Mononuclear cell (primary cell): ENCODE measurements at regions not wholly inside any gene's neighbourhood (a gene's known extent, or its start where the extent isn't known, plus 50 kb on each side); places are given as distances from the start of the nearest gene placed in this dataset.

Experiments used
- H3K27me3 ChIP-seq: 2 replicates; pipeline ENCODE4 v1.6.0; 2011; ENCODE audit warnings: low read length, control low read depth; ENCODE audit not compliant: insufficient read depth
- H3K4me1 ChIP-seq: 2 replicates; pipeline ENCODE4 v1.5.1; 2011; ENCODE audit warnings: mild to moderate bottlenecking, low read length, control low read depth; ENCODE audit not compliant: insufficient read depth
- H3K4me3 ChIP-seq: 2 replicates; pipeline ENCODE4 v1.5.1; 2011; ENCODE audit warnings: mild to moderate bottlenecking, low read length, moderate library complexity
- H3K9me3 ChIP-seq: 2 replicates; pipeline ENCODE4 v1.5.1; 2011; ENCODE audit warnings: low read depth, mild to moderate bottlenecking, control low read depth, low read length

- H3K9me3 ChIP-seq = no peaks in the 10 kb centered on the region
- no peaks in the 10 kb centered on the region for H3K4me1 ChIP-seq
- no peak overlapping the region for H3K4me3 ChIP-seq
- H3K27me3 ChIP-seq = no peaks in the 10 kb centered on the region
Observed at GRCh38 chr7:114229246-114229645, 185.4 kb upstream of the FOXP2 start.

GRCh38 chr7:114225784-114226183 is 188.8 kb upstream of the FOXP2 start:
- H3K4me1 ChIP-seq = no peaks in the 10 kb centered on the region
- no peak overlapping the region for H3K4me3 ChIP-seq
- no peaks in the 10 kb centered on the region for H3K9me3 ChIP-seq
- no peaks in the 10 kb centered on the region for H3K27me3 ChIP-seq

GRCh38 chr7:114218283-114218682 is 196.3 kb upstream of the FOXP2 start:
- Histone ChIP-seq H3K27me3 (no peaks in the 10 kb centered on the region), H3K9me3 (no peaks in the 10 kb centered on the region), H3K4me1 (no peaks in the 10 kb centered on the region)

GRCh38 chr7:114217026-114217806 is 197.4 kb upstream of the FOXP2 start:
- Histone ChIP-seq H3K4me1 (no peaks in the 10 kb centered on the region), H3K4me3 (no peak overlapping the region), H3K9me3 (no peaks in the 10 kb centered on the region), H3K27me3 (no peaks in the 10 kb centered on the region)

More at GRCh38 chr7:114218283-114218682, 196.3 kb upstream of the FOXP2 start:
- H3K4me3 ChIP-seq = no peak overlapping the region

- no peaks in the 10 kb centered on the region for H3K27me3 ChIP-seq
- H3K9me3 ChIP-seq = no peaks in the 10 kb centered on the region
- H3K4me3 ChIP-seq = no peak overlapping the region
- H3K4me1 ChIP-seq = no peaks in the 10 kb centered on the region
Observed at GRCh38 chr7:114214466-114214865, 200.1 kb upstream of the FOXP2 start.

- no peaks in the 10 kb centered on the region for H3K9me3 ChIP-seq
- no peaks in the 10 kb centered on the region for H3K27me3 ChIP-seq
- H3K4me1 ChIP-seq = no peaks in the 10 kb centered on the region
- no peak overlapping the region for H3K4me3 ChIP-seq
Observed at GRCh38 chr7:114212721-114213429, 201.7 kb upstream of the FOXP2 start.

- no peaks in the 10 kb centered on the region for H3K9me3 ChIP-seq
- H3K4me1 ChIP-seq = no peaks in the 10 kb centered on the region
- H3K27me3 ChIP-seq = no peaks in the 10 kb centered on the region
- H3K4me3 ChIP-seq = no peak overlapping the region
Observed at GRCh38 chr7:114209968-114210367, 204.6 kb upstream of the FOXP2 start.

GRCh38 chr7:114206688-114207087 is 207.9 kb upstream of the FOXP2 start:
- Histone ChIP-seq H3K27me3 (no peaks in the 10 kb centered on the region), H3K4me1 (no peaks in the 10 kb centered on the region), H3K4me3 (no peak overlapping the region), H3K9me3 (no peaks in the 10 kb centered on the region)

GRCh38 chr7:114196517-114196916 is 218.1 kb upstream of the FOXP2 start:
- no peaks in the 10 kb centered on the region for H3K27me3 ChIP-seq
- H3K4me1 ChIP-seq = no peaks in the 10 kb centered on the region
- H3K9me3 ChIP-seq = no peaks in the 10 kb centered on the region
- H3K4me3 ChIP-seq = no peak overlapping the region

GRCh38 chr7:114190387-114190786 is 224.2 kb upstream of the FOXP2 start:
- Histone ChIP-seq H3K27me3 (no peaks in the 10 kb centered on the region), H3K4me1 (no peaks in the 10 kb centered on the region), H3K4me3 (no peak overlapping the region), H3K9me3 (no peaks in the 10 kb centered on the region)

GRCh38 chr7:114183311-114184088 is 231.1 kb upstream of the FOXP2 start:
- no peaks in the 10 kb centered on the region for H3K27me3 ChIP-seq
- no peak overlapping the region for H3K4me3 ChIP-seq
- no peaks in the 10 kb centered on the region for H3K9me3 ChIP-seq
- H3K4me1 ChIP-seq = no peaks in the 10 kb centered on the region

- Histone ChIP-seq H3K9me3 (no peaks in the 10 kb centered on the region), H3K4me1 (no peaks in the 10 kb centered on the region), H3K4me3 (no peak overlapping the region), H3K27me3 (no peaks in the 10 kb centered on the region)
Observed at GRCh38 chr7:114182837-114183236, 231.8 kb upstream of the FOXP2 start.

GRCh38 chr7:114181280-114181679 is 233.3 kb upstream of the FOXP2 start:
- Histone ChIP-seq H3K4me3 (no peak overlapping the region), H3K4me1 (no peaks in the 10 kb centered on the region), H3K27me3 (no peaks in the 10 kb centered on the region), H3K9me3 (no peaks in the 10 kb centered on the region)

GRCh38 chr7:114180556-114181266 is 233.9 kb upstream of the FOXP2 start:
- H3K4me3 ChIP-seq = no peak overlapping the region
- no peaks in the 10 kb centered on the region for H3K27me3 ChIP-seq
- H3K4me1 ChIP-seq = no peaks in the 10 kb centered on the region
- no peaks in the 10 kb centered on the region for H3K9me3 ChIP-seq

GRCh38 chr7:114175125-114175524 is 239.5 kb upstream of the FOXP2 start:
- Histone ChIP-seq H3K4me1 (no peaks in the 10 kb centered on the region), H3K27me3 (no peaks in the 10 kb centered on the region), H3K9me3 (no peaks in the 10 kb centered on the region), H3K4me3 (no peak overlapping the region)
